SKM-1 (cell line): ENCODE measurements at regions not wholly inside any gene's neighbourhood (a gene's known extent, or its start where the extent isn't known, plus 50 kb on each side); places are given as distances from the start of the nearest gene placed in this dataset.

Source experiments
- DNase-seq: peaks from one replicate; lab custom pipeline; 2025; ENCODE audit not compliant: unreplicated experiment; lab: John Stamatoyannopoulos, UW

GRCh38 chr13:97057176-97057575 is 62.9 kb upstream of the OXGR1 start:
- DNase-seq = no peak

- no peak for DNase-seq
Measured at GRCh38 chr13:97058391-97058790, 64.1 kb upstream of the OXGR1 start.

DNA sequence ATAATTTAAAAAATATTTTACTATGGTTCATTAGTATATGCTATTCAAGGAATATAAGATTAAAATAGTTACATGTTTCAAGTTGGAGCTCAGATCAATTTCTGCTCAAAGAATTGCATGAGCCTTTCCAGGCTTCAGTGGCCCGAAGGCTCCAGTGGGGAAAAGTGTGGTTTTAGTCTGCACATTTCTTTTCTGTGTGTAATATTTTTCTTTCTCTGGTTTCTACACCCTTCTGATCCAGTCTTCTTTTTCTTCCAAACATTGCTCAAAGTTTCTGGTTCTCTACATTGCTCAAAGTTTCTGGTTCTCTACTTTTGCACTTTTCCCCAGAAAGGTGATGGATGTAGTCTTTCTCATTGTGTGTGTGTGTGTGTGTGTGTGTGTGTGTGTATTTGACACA is 64.7 kb upstream of the OXGR1 start:
- no peak for DNase-seq

DNA sequence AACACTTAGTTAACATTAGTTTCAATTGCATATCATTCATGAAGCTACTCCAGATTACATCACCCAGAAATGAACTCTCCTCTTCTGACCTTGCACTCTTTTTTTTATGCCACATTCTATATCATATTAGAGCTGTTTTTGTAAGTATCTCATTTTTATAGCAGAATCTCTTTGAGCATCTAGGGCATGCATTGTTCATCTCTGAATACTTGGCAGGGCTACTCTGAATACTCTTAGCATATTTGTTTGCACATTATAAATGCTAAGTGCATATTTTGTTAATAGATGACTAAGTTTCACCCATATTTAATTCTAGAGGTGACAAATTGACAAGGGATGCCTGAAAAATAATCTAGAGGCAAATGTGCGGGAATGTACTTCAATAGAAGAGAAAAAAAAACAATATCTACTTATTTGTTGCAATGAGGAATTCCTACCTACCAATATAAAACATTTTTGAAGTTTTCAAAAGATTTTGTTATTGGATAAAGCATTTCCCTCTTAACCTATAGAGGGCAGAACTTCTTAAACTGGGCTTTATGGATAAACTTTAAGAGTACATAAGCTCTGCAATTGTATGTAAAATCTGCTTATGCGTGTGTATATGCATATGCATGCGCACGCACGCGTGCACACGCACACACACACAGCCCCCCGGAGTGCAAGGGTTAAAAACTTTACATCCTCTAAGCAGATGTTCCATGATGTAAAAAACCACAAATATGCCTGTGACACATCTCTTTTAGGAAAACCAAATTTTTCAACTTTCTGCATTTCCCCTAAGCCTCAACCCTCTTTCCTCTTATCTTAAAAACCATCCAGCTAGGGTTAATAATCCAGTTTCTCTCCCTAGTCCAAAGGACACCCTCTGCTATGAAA is 73.0 kb upstream of the OXGR1 start:
- DNase-seq = no peak

- DNase-seq = no peak
Measured at GRCh38 chr13:97068151-97068550, 73.9 kb upstream of the OXGR1 start.

DNA sequence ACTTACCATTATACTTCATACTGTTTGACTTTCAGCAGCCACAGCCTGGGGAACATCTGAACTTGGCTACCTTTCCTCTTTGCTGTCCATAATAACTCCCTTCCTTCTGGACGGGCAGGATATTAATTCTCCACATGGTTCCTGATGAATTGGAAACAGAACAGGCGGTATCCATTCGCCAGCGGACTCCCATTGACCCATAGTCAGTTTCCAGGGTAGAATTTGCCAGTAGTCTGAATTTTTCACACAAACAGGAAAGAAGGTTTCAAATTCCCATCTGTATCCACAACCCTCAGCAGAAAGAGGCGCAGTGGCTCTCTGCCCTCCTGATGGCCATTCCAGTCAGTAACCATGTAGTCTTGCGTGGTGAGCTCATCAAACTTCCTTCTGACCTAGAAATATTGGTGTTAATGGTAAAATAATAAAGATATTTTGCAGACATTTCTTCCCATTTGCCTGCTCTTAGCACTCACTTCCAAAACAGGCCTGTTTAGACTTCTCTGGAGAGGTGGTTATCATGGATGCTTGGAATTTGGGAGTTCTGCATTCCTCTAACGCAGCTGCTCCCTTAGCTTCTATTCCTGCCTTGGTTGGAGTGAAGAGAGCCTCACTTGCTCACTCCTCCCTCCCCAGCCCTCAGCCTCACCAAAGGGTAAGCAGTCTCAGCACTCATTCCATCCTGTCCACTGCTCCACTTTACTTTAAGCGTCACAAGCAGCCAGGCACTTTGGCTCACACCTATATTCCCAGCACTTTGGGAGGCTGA is 75.0 kb upstream of the OXGR1 start:
- no peak for DNase-seq

GRCh38 chr13:97072297-97072696 is 78.0 kb upstream of the OXGR1 start:
- DNase-seq = no peak

DNA sequence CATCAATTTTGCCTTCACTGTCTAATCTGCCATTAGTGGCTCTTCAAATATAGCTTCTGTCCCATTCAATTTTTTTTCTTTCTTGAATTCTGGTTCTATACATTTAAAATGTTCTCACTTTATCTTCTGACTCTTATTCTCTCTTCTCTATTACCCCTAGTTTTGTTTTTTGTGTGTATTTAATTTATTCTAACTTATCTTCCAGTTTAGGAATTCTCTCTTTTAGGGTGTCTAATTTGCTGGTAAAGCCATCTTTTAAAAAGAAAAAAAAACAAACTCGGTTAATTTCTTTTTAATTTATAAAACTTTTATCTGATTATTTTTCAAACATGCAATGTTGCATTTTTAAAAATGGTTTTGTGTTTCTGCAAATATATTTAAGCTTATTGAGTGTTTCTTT is 80.3 kb upstream of the OXGR1 start:
- no peak for DNase-seq

DNA sequence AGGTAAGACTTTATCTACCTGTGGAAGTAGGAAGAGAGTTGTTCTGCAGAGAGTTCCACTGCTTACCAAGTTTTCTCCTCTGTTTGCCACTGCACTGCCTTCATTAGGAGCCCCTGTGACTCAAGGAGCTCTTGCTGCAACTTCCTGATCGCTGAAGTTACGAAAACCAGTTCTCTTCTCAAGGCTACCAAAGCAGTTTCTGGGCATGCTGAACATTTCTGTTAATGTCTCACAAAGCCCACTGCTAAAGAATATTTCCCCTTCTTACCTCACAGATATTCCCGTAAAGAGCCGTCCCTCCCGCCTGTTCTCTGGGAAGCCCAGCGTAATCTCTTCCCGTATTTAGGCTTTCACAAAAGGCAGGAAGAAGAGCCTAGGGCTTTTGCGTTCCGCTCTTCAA is 82.6 kb upstream of the OXGR1 start:
- peak; percentile 91 for DNase-seq

GRCh38 chr13:97077341-97077740 is 83.1 kb upstream of the OXGR1 start:
- no peak for DNase-seq

GRCh38 chr13:97079726-97080125 is 85.5 kb upstream of the OXGR1 start:
- DNase-seq = no peak

- DNase-seq = no peak
Measured at GRCh38 chr13:97082461-97083207, 88.4 kb upstream of the OXGR1 start.

DNA sequence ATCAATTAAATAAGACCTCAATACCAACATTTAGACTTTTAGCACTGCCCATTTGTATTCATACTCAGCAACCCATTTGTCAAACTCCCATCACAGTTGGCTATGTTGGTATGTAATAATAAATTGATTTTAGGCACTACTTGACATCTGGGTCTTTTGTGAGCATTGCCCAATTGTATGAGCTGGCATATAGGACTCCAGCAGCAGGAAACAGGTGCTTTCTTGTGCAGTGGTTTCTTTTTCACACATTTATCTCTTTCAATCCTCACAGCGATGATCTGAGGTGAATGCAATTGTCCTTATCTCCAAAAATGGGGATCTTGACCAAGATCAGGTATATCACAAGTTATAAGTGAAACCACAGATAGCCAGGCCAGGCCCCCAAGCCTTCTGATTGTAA is 96.9 kb upstream of the OXGR1 start:
- DNase-seq = no peak

GRCh38 chr13:97100821-97101220 is 106.5 kb upstream of the OXGR1 start:
- no peak for DNase-seq

DNA sequence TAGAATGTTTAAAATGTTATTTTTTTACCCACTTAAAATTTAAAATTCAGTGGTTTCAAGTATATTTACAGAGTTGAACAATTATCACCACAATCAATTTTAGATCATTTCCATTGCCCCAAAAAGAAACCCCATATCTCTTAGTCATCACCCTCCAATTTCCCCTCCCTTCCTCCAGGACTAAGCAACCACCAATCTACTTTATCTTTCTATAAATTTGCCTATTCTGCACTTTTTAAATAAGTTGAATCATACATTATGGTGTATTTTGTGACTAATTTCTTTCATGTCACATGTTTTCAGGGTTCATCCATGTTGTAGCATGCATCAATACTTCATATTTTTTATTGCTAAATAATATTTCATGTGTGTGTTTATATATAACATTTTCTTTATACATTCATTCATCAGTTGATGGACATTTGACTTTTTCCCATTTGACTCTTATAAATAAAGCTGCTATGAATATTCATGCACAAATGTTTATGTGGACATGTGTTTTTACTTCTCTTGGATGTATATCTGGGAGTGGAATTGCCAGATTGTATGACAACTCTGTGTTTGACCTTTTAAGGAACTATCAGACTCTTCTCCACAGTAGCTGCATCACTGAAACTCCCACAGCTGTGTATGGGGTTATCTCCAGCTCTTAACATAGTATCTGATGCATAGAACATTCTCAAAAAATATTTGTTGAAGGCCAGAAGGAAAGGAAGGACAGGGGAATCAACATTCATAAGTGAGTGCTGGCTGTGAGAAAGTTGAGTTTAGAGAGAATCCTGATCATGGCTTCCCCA is 107.8 kb upstream of the OXGR1 start:
- no peak for DNase-seq

DNA sequence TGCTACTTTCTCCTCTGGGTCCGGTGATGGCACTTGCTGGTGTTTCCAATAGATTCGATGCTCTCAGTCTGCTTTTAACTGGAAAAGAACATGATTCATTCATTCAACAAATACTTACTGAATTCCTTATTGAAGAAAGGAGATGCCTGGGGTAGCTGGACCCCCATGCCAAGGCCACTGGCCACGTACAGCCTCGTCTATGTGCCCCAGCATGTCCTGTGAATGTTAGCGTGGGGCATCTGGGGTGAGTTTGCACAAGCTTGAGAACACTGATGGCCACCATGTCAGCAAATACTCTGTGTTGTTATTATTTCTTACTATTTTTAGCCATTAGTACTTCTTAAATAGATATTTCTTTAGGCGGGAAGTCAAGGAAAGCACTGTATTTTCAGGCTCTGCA is 112.0 kb upstream of the OXGR1 start:
- DNase-seq = no peak

GRCh38 chr13:97107815-97108529 is 113.7 kb upstream of the OXGR1 start:
- no peak for DNase-seq

DNA sequence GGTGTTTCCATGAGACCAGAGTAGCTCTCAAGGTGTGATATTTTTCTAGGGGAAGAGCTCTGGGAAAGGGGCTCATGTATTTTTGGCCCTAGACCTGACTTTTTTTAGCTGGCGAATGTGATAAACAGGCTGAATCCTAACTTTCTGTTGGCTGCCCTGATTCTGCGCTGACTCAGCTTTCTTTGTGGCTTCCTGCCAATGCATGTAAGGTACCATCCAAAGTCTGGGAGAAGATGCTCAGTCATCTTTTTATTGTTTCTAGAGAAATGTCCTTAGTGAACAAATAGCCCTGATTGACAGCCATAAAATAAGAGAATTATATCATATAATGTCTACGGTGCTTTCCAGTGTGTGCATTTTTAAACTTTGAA is 113.6 kb upstream of the MBNL2 start:
- DNase-seq = no peak

DNA sequence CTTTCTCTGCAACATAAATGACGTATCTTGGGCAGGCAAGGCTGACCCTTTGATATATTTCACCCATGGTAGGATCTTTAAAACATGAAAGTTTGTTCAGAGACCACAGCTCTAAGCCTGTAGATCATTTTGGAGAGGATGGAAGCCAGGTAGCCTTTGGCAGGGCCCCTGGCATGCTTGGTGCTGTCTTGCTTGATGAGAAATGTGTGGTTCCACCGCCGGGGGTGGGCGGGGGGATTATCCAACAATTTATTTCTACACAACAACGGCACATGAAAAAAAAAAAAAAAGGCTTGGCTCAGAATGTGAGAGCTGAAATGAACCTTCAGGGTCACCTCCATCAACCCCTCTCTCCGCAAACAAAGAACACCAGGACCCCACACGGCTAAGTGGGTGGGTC is 112.9 kb upstream of the MBNL2 start:
- no peak for DNase-seq

- DNase-seq = peak; percentile 79
Measured at GRCh38 chr13:97109841-97110492, 112.2 kb upstream of the MBNL2 start.
